HepG2 (cell line): ENCODE measurements at regions not wholly inside any gene's neighbourhood (a gene's known extent, or its start where the extent isn't known, plus 50 kb on each side); places are given as distances from the start of the nearest gene placed in this dataset.

Experiments used
- ATAC-seq: fragments of 200-7000 bp; cut with Tn5 transposase; 3 replicates; pipeline ENCODE4 v1.9.1; 2020; ENCODE audit warnings: mild to moderate bottlenecking, moderate library complexity
- BruUV-seq: library from RNA; stranded (reverse); fragments of 400-500 nt; replicated peaks from 2 replicates; lab custom pipeline; 2021; lab: Mats Ljungman, UMichigan
- CTCF ChIA-PET: fragments of 300-600 bp; formaldehyde crosslinking; extraction: SDS; loops from one replicate; lab custom pipeline; 2021; ENCODE audit warnings: low total read pairs, inconsistent platforms, low intra/inter-chr PET ratio; lab: Yijun Ruan, JAX
- POLR2A ChIA-PET: fragments of 350-600 bp; sonication (Branson Sonifier 250); formaldehyde crosslinking; loops from one replicate; lab custom pipeline; 2020; ENCODE audit warnings: antibody characterized with exemption, inconsistent platforms; lab: Yijun Ruan, JAX
- DNase-seq: peaks from one replicate; pipeline ENCODE4 v3.0.0-alpha.2; 2015; ENCODE audit warnings: low spot score
- FAIRE-seq: peaks from 3 replicates; lab custom pipeline; 2011; peaks lifted over from hg19 to GRCh38; lab: Jason Lieb, UNC
- H2AFZ ChIP-seq: one replicate; pipeline ENCODE4 v1.6.1; 2011; ENCODE audit warnings: low read length, inconsistent platforms
- H3K27ac ChIP-seq: fragments of 300-600 bp; 3 replicates; pipeline ENCODE4 v1.8.0; 2011; ENCODE audit warnings: mixed run types, mild to moderate bottlenecking, mixed read lengths, low read length, inconsistent platforms; ENCODE audit not compliant: insufficient read depth; ENCODE audit errors: extremely low read length
- H3K27me3 ChIP-seq, 2 experiments: fragments of 200-600 bp in 1 of 2; 2 replicates in 1 of 2; 3 replicates in 1 of 2; pipeline versions ENCODE4 v1.6.0 to v1.8.0; 2011; ENCODE audit warnings: low read length in 2 of 2, mild to moderate bottlenecking in 2 of 2, moderate library complexity in 2 of 2, inconsistent platforms in 1 of 2; ENCODE audit not compliant: insufficient read depth in 2 of 2, control insufficient read depth in 1 of 2
- H3K36me3 ChIP-seq, 2 experiments: fragments of 200-600 bp in 1 of 2; replicated peaks in 1 of 2; 2 replicates in 1 of 2; 3 replicates in 1 of 2; pipeline versions ENCODE4 v1.5.1 to v1.8.0; 2011; ENCODE audit warnings: low read length in 2 of 2, inconsistent platforms in 1 of 2; ENCODE audit not compliant: insufficient read depth in 2 of 2, control insufficient read depth in 1 of 2
- H3K4me1 ChIP-seq: 2 replicates; pipeline ENCODE4 v1.5.1; 2012; ENCODE audit warnings: low read length, inconsistent platforms; ENCODE audit not compliant: insufficient read depth
- H3K4me2 ChIP-seq: 2 replicates; pipeline ENCODE4 v1.6.0; 2011; ENCODE audit warnings: low read depth, low read length, inconsistent platforms
- H3K4me3 ChIP-seq, 3 experiments: fragments of 200-600 bp in 1 of 3; sonication (generic), shearing (Covaris generic) in 1 of 3; replicated peaks in 1 of 3; 2 replicates each; pipeline ENCODE4 v1.5.1; 2011 to 2016; ENCODE audit warnings: low read length in 3 of 3, inconsistent platforms in 2 of 3, low read depth in 2 of 3, mild to moderate bottlenecking in 2 of 3, control low read depth in 1 of 3, mixed read lengths in 1 of 3; ENCODE audit not compliant: insufficient read depth in 1 of 3
- H3K79me2 ChIP-seq: one replicate; pipeline ENCODE4 v1.6.1; 2011; ENCODE audit warnings: low read length, inconsistent platforms; ENCODE audit not compliant: insufficient read depth
- H3K9ac ChIP-seq: 2 replicates; pipeline ENCODE4 v1.6.0; 2011; ENCODE audit warnings: mild to moderate bottlenecking, low read depth, low read length, inconsistent platforms; ENCODE audit not compliant: insufficient read depth
- H3K9me3 ChIP-seq: 2 replicates; pipeline ENCODE4 v1.5.1; 2012; ENCODE audit warnings: mild to moderate bottlenecking, low read length
- H4K20me1 ChIP-seq: 2 replicates; pipeline ENCODE4 v1.6.0; 2011; ENCODE audit warnings: inconsistent platforms, mild to moderate bottlenecking, low read length, moderate library complexity; ENCODE audit not compliant: insufficient read depth
- CHD2 ChIP-seq: IDR thresholded peaks from 2 replicates; pipeline ENCODE4 v1.6.1; 2011; ENCODE audit warnings: low read depth, low read length, improper control_type of control experiment
- MAF1 ChIP-seq: sonication (generic); formaldehyde crosslinking; IDR thresholded peaks from 2 replicates; pipeline ENCODE4 v1.5.0; 2020; ENCODE audit warnings: missing genetic modification reagents, borderline replicate concordance
- ZNF619 ChIP-seq: sonication (generic); formaldehyde crosslinking; IDR thresholded peaks from 2 replicates; pipeline ENCODE4 v1.4.0; 2020; ENCODE audit warnings: mild to moderate bottlenecking, missing genetic modification reagents
- ZNF713 ChIP-seq: sonication (generic); formaldehyde crosslinking; IDR thresholded peaks from 2 replicates; pipeline ENCODE4 v1.4.0; 2020; ENCODE audit warnings: mild to moderate bottlenecking, missing genetic modification reagents
- ZNF788 ChIP-seq: sonication (generic); formaldehyde crosslinking; IDR thresholded peaks from 2 replicates; pipeline ENCODE4 v1.5.0; 2020; ENCODE audit warnings: mild to moderate bottlenecking, missing genetic modification reagents, borderline replicate concordance
- WGBS: methylation state at CpG from one replicate; pipeline ENCODE4 v1.1.6; 2017; ENCODE audit warnings: low lambda C conversion rate; 5-methylcytosine and 5-hydroxymethylcytosine counted together
- in situ Hi-C: cut with HindIII; loops from 2 replicates; pipeline ENCODE4 v1.10.0; 2017; ENCODE audit warnings: low pct_unique_long_range_greater_than_20kb; ENCODE audit not compliant: extremely low pct_ligation_motif_present
- intact Hi-C: fragments of 100-400 bp; cut with micrococcal nuclease; formaldehyde crosslinking; loops from one replicate; pipeline ENCODE4 v1.10.0; 2022; ENCODE audit not compliant: unreplicated experiment
- TF ChIP-seq, protein P1 (sequence below): sonication (generic); formaldehyde crosslinking; IDR thresholded peaks from 2 replicates; pipeline ENCODE4 v1.8.0; 2023; ENCODE audit warnings: mild to moderate bottlenecking, missing genetic modification reagents
- TF ChIP-seq, protein P2 (sequence below): sonication (generic); formaldehyde crosslinking; IDR thresholded peaks from 2 replicates; pipeline ENCODE4 v1.8.1; 2022; ENCODE audit warnings: mild to moderate bottlenecking, missing genetic modification reagents
- TF ChIP-seq, protein P3 (sequence below): sonication (generic); formaldehyde crosslinking; IDR thresholded peaks from 2 replicates; pipeline ENCODE4 v1.4.0; 2020; ENCODE audit warnings: missing genetic modification reagents, mild to moderate bottlenecking, borderline replicate concordance

DNA sequence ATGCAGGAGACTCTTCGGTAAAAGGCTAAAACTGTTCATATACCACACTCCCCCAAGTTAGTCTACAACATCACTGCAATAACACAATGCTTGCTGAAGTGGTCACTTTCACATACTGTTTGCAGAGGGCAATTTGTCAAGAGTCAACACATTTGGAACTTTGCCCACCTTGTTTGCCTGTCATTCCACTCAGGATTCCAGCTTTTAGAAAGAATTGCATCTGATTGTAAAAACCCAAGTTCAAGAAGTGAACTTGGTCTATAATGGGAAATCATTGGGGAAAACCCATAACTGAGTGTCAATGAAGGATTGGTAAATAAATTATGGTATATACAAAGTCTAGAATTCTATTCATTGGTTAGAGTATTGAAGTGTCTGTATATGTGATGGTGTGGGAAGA lies 120.5 kb downstream of the GADD45G start:
- no peak overlapping the region for H3K27ac ChIP-seq
- DNase-seq (no peak), ATAC-seq (no peak), FAIRE-seq (no peak)
- no peak overlapping the region for H3K9ac ChIP-seq
- in situ Hi-C loops (no loop called here), intact Hi-C loops (no loop called here)
- ChIA-PET CTCF (no interaction called here), POLR2A (no interaction called here)
- WGBS = 0% methylated on average over 1 of the region's 1 CpG
- no peak overlapping the region for H3K4me3 ChIP-seq
- no peaks in the 10 kb centered on the region for H3K79me2 ChIP-seq
- H2AFZ ChIP-seq = no peak overlapping the region
- no peaks in the 10 kb centered on the region for H3K9me3 ChIP-seq
- no TSS peak for BruUV-seq
- H4K20me1 ChIP-seq = no peaks in the 10 kb centered on the region
- TF ChIP-seq ZNF788 (CRISPR knock-in tag) (no peak), MAF1 (no peak), ZNF619 (CRISPR knock-in tag) (no peak), CHD2 (no peak), ZNF713 (CRISPR knock-in tag) (no peak)
- TF ChIP-seq, protein P1, sequence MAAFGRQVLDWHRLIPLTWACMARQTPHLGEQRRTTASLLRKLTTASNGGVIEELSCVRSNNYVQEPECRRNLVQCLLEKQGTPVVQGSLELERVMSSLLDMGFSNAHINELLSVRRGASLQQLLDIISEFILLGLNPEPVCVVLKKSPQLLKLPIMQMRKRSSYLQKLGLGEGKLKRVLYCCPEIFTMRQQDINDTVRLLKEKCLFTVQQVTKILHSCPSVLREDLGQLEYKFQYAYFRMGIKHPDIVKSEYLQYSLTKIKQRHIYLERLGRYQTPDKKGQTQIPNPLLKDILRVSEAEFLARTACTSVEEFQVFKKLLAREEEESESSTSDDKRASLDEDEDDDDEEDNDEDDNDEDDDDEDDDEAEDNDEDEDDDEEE (CRISPR knock-in tag) = no peak
- TF ChIP-seq, protein P2, sequence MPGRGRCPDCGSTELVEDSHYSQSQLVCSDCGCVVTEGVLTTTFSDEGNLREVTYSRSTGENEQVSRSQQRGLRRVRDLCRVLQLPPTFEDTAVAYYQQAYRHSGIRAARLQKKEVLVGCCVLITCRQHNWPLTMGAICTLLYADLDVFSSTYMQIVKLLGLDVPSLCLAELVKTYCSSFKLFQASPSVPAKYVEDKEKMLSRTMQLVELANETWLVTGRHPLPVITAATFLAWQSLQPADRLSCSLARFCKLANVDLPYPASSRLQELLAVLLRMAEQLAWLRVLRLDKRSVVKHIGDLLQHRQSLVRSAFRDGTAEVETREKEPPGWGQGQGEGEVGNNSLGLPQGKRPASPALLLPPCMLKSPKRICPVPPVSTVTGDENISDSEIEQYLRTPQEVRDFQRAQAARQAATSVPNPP (CRISPR knock-in tag) = no peak
- TF ChIP-seq, protein P3, sequence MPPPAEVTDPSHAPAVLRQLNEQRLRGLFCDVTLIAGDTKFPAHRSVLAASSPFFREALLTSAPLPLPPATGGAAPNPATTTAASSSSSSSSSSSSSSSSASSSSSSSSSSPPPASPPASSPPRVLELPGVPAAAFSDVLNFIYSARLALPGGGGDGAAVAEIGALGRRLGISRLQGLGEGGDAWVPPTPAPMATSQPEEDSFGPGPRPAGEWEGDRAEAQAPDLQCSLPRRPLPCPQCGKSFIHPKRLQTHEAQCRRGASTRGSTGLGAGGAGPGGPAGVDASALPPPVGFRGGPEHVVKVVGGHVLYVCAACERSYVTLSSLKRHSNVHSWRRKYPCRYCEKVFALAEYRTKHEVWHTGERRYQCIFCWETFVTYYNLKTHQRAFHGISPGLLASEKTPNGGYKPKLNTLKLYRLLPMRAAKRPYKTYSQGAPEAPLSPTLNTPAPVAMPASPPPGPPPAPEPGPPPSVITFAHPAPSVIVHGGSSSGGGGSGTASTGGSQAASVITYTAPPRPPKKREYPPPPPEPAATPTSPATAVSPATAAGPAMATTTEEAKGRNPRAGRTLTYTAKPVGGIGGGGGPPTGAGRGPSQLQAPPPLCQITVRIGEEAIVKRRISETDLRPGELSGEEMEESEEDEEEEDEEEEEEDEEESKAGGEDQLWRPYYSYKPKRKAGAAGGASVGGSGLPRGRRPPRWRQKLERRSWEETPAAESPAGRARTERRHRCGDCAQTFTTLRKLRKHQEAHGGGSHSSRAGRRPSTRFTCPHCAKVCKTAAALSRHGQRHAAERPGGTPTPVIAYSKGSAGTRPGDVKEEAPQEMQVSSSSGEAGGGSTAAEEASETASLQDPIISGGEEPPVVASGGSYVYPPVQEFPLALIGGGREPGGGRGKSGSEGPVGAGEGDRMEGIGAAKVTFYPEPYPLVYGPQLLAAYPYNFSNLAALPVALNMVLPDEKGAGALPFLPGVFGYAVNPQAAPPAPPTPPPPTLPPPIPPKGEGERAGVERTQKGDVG (CRISPR knock-in tag) = no peak
- no peaks in the 10 kb centered on the region for H3K36me3 ChIP-seq
- H3K27me3 ChIP-seq = 0 out of 5 replicates have a peak, but pooled peaks cover 0 to 3% of the 10 kb centered on the region in 2 experiments
- H3K4me1 ChIP-seq = peaks cover 3% of the 10 kb centered on the region
- no peak overlapping the region for H3K4me2 ChIP-seq
